Mucosa of rectum (tissue), 2 donors: ENCODE measurements at regions not wholly inside any gene's neighbourhood (a gene's known extent, or its start where the extent isn't known, plus 50 kb on each side); places are given as distances from the start of the nearest gene placed in this dataset.
"Not testable (repeated sequence)": the region's sequence is repeated elsewhere in the genome, so short reads cannot be mapped to it uniquely, and the experiment has no call there.

Experiments
- H3K27ac ChIP-seq, 2 donors: one replicate each; pipeline ENCODE4 v1.7.0; 2013; ENCODE audit warnings: inconsistent platforms in 2 of 2, low read depth in 2 of 2, low read length in 2 of 2
- H3K27me3 ChIP-seq, 2 donors: one replicate each; pipeline ENCODE4 v1.7.0; 2013; ENCODE audit warnings: low read length in 2 of 2; ENCODE audit not compliant: control insufficient read depth in 2 of 2, insufficient read depth in 2 of 2
- H3K36me3 ChIP-seq, 2 donors: one replicate each; pipeline ENCODE4 v1.7.0; 2013; ENCODE audit warnings: low read length in 2 of 2; ENCODE audit not compliant: control insufficient read depth in 2 of 2, insufficient read depth in 2 of 2
- H3K4me1 ChIP-seq, 2 donors: one replicate each; pipeline ENCODE4 v1.7.0; 2013; ENCODE audit warnings: low read length in 2 of 2, mild to moderate bottlenecking in 1 of 2; ENCODE audit not compliant: control insufficient read depth in 2 of 2, insufficient read depth in 2 of 2
- H3K4me3 ChIP-seq, 2 donors: one replicate each; pipeline ENCODE4 v1.7.0; 2013; ENCODE audit warnings: low read length in 2 of 2
- H3K9ac ChIP-seq, 2 donors: one replicate each; pipeline ENCODE4 v1.7.0; 2013; ENCODE audit warnings: low read length in 2 of 2, low read depth in 1 of 2, mild to moderate bottlenecking in 1 of 2
- H3K9me3 ChIP-seq, 2 donors: one replicate each; pipeline ENCODE4 v1.7.0; 2013; ENCODE audit warnings: low read length in 2 of 2; ENCODE audit not compliant: control insufficient read depth in 2 of 2
- donor health status: healthy.
- donor health status: Normal muscosa, but diverticular disease.

GRCh38 chr1:187038784-187039183, 210.0 kb downstream of the PLA2G4A start:
- Histone ChIP-seq H3K4me3 (no peak overlapping the region), H3K9me3 (no peaks in the 10 kb centered on the region), H3K9ac (no peak overlapping the region), H3K36me3 (no peaks in the 10 kb centered on the region), H3K27ac (no peak overlapping the region), H3K27me3 (no peaks in the 10 kb centered on the region), H3K4me1 (no peaks in the 10 kb centered on the region)

- Histone ChIP-seq H3K4me1 (no peaks in the 10 kb centered on the region), H3K9me3 (no peaks in the 10 kb centered on the region), H3K9ac (no peak overlapping the region), H3K27ac (no peak overlapping the region), H3K4me3 (no peak overlapping the region), H3K27me3 (no peaks in the 10 kb centered on the region), H3K36me3 (no peaks in the 10 kb centered on the region)
These were observed 212.4 kb downstream of the PLA2G4A start for GRCh38 chr1:187041104-187041503.

GRCh38 chr1:187042538-187042937, 213.8 kb downstream of the PLA2G4A start:
- Histone ChIP-seq H3K36me3 (no peaks in the 10 kb centered on the region), H3K9me3 (no peaks in the 10 kb centered on the region), H3K4me3 (no peak overlapping the region), H3K27ac (no peak overlapping the region), H3K4me1 (no peaks in the 10 kb centered on the region), H3K9ac (no peak overlapping the region), H3K27me3 (no peaks in the 10 kb centered on the region)

GRCh38 chr1:187043433-187043832, 214.7 kb downstream of the PLA2G4A start:
- H3K27ac ChIP-seq, H3K4me3 ChIP-seq, H3K36me3 ChIP-seq, H3K9ac ChIP-seq, H3K27me3 ChIP-seq, H3K4me1 ChIP-seq, H3K9me3 ChIP-seq: not testable (repeated sequence)

- Histone ChIP-seq H3K4me1 (no peaks in the 10 kb centered on the region), H3K27ac (no peak overlapping the region), H3K36me3 (no peaks in the 10 kb centered on the region), H3K9me3 (no peaks in the 10 kb centered on the region), H3K9ac (no peak overlapping the region), H3K4me3 (no peak overlapping the region), H3K27me3 (no peaks in the 10 kb centered on the region)
These were observed 215.7 kb downstream of the PLA2G4A start for GRCh38 chr1:187044411-187044810.

GRCh38 chr1:187045371-187045770, 216.6 kb downstream of the PLA2G4A start:
- H3K9ac ChIP-seq, result no peak overlapping the region
- no peak overlapping the region for H3K27ac ChIP-seq
- H3K9me3 ChIP-seq, result no peaks in the 10 kb centered on the region
- no peaks in the 10 kb centered on the region for H3K27me3 ChIP-seq
- H3K4me1 ChIP-seq, result no peaks in the 10 kb centered on the region
- H3K36me3 ChIP-seq, result no peaks in the 10 kb centered on the region
- H3K4me3 ChIP-seq, result no peak overlapping the region

- Histone ChIP-seq H3K27ac (no peak overlapping the region), H3K27me3 (no peaks in the 10 kb centered on the region), H3K4me1 (no peaks in the 10 kb centered on the region), H3K9me3 (no peaks in the 10 kb centered on the region), H3K36me3 (no peaks in the 10 kb centered on the region), H3K4me3 (no peak overlapping the region), H3K9ac (no peak overlapping the region)
These were observed 217.5 kb downstream of the PLA2G4A start for GRCh38 chr1:187046293-187046692.

- Histone ChIP-seq H3K27me3 (no peaks in the 10 kb centered on the region), H3K4me1 (no peaks in the 10 kb centered on the region), H3K4me3 (no peak overlapping the region), H3K36me3 (no peaks in the 10 kb centered on the region), H3K9me3 (no peaks in the 10 kb centered on the region), H3K9ac (no peak overlapping the region), H3K27ac (no peak overlapping the region)
These were observed 218.5 kb downstream of the PLA2G4A start for GRCh38 chr1:187047298-187047697.

GRCh38 chr1:187051618-187052232, 223.0 kb downstream of the PLA2G4A start:
- H3K4me1 ChIP-seq, result no peaks in the 10 kb centered on the region
- no peaks in the 10 kb centered on the region for H3K9me3 ChIP-seq
- no peaks in the 10 kb centered on the region for H3K27me3 ChIP-seq
- no peak overlapping the region for H3K4me3 ChIP-seq
- H3K9ac ChIP-seq, result no peak overlapping the region
- H3K36me3 ChIP-seq, result no peaks in the 10 kb centered on the region
- H3K27ac ChIP-seq, result no peak overlapping the region

- Histone ChIP-seq H3K9me3 (no peaks in the 10 kb centered on the region), H3K27me3 (no peaks in the 10 kb centered on the region), H3K36me3 (no peaks in the 10 kb centered on the region), H3K27ac (no peak overlapping the region), H3K4me3 (no peak overlapping the region), H3K9ac (no peak overlapping the region), H3K4me1 (no peaks in the 10 kb centered on the region)
These were observed 225.1 kb downstream of the PLA2G4A start for GRCh38 chr1:187053876-187054275.
